IMR-90 (cell line): ENCODE measurements at regions not wholly inside any gene's neighbourhood (a gene's known extent, or its start where the extent isn't known, plus 50 kb on each side); places are given as distances from the start of the nearest gene placed in this dataset.

Experiments used
- ATAC-seq: fragments of 200-7000 bp; cut with Tn5 transposase; 2 replicates; pipeline ENCODE4 v1.9.1; 2020; ENCODE audit warnings: low read depth, mild to moderate bottlenecking, moderate library complexity
- BruUV-seq: library from RNA; stranded (reverse); fragments of 400-500 nt; replicated peaks from 2 replicates; lab custom pipeline; 2021; lab: Mats Ljungman, UMichigan
- CTCF ChIA-PET: fragments of 300-600 bp; formaldehyde crosslinking; extraction: SDS; loops from one replicate; lab custom pipeline; 2021; ENCODE audit warnings: antibody characterized with exemption; lab: Yijun Ruan, JAX
- POLR2A ChIA-PET: fragments of 300-600 bp; sonication (Branson Sonifier 250); formaldehyde crosslinking; loops from one replicate; lab custom pipeline; 2022; ENCODE audit warnings: antibody characterized with exemption; ENCODE audit not compliant: unreplicated experiment; lab: Charles Lee
- DNase-seq: peaks from one replicate; pipeline ENCODE4 v3.0.0; 2013
- H2AFZ ChIP-seq: replicated peaks from 2 replicates; pipeline ENCODE3; 2013; ENCODE audit warnings: low read length, mild to moderate bottlenecking; ENCODE audit not compliant: poor library complexity
- H2AK5ac ChIP-seq: 2 replicates; pipeline ENCODE4 v1.6.1; 2013; ENCODE audit warnings: low read depth, low read length, inconsistent platforms
- H2AK9ac ChIP-seq: replicated peaks from 2 replicates; pipeline ENCODE3; 2013; ENCODE audit warnings: mild to moderate bottlenecking, low read depth, low read length, moderate library complexity; ENCODE audit not compliant: poor library complexity
- H2BK120ac ChIP-seq: 2 replicates; pipeline ENCODE4 v1.6.1; 2013; ENCODE audit warnings: low read depth, low read length, inconsistent platforms
- H2BK15ac ChIP-seq: 3 replicates; pipeline ENCODE4 v1.6.1; 2013; ENCODE audit warnings: low read depth, low read length, inconsistent platforms
- H2BK20ac ChIP-seq: 2 replicates; pipeline ENCODE4 v1.6.1; 2013; ENCODE audit warnings: low read depth, mild to moderate bottlenecking, inconsistent platforms, low read length, moderate library complexity
- H2BK5ac ChIP-seq: 2 replicates; pipeline ENCODE4 v1.6.1; 2013; ENCODE audit warnings: mild to moderate bottlenecking, low read depth, low read length, inconsistent platforms; ENCODE audit not compliant: poor library complexity, severe bottlenecking
- H3K14ac ChIP-seq: replicated peaks from 2 replicates; pipeline ENCODE4 v1.6.1; 2013; ENCODE audit warnings: low read depth, low read length, inconsistent platforms
- H3K18ac ChIP-seq: 2 replicates; pipeline ENCODE4 v1.6.1; 2013; ENCODE audit warnings: low read depth, low read length, control low read depth
- H3K23ac ChIP-seq: 2 replicates; pipeline ENCODE4 v1.6.1; 2013; ENCODE audit warnings: low read depth, low read length, inconsistent platforms
- H3K27ac ChIP-seq: 2 replicates; pipeline ENCODE4 v1.5.1; 2013; ENCODE audit warnings: mild to moderate bottlenecking, control low read depth, low read length; ENCODE audit not compliant: insufficient read depth
- H3K27me3 ChIP-seq: 2 replicates; pipeline ENCODE4 v1.6.1; 2013; ENCODE audit warnings: low read length; ENCODE audit not compliant: control insufficient read depth, insufficient read depth
- H3K36me3 ChIP-seq: 2 replicates; pipeline ENCODE4 v1.6.1; 2013; ENCODE audit warnings: low read length, mixed read lengths; ENCODE audit not compliant: control insufficient read depth, insufficient read depth
- H3K4ac ChIP-seq: 2 replicates; pipeline ENCODE4 v1.6.1; 2013; ENCODE audit warnings: low read depth, low read length, inconsistent platforms
- H3K4me1 ChIP-seq: 2 replicates; pipeline ENCODE4 v1.6.1; 2013; ENCODE audit warnings: low read length, mixed read lengths; ENCODE audit not compliant: control insufficient read depth, insufficient read depth
- H3K4me2 ChIP-seq: 2 replicates; pipeline ENCODE4 v1.6.1; 2013; ENCODE audit warnings: low read depth, mild to moderate bottlenecking, control low read depth, low read length, moderate library complexity
- H3K4me3 ChIP-seq: 2 replicates; pipeline ENCODE4 v1.5.1; 2013; ENCODE audit warnings: low read depth, mild to moderate bottlenecking, control low read depth, low read length, moderate library complexity; ENCODE audit not compliant: insufficient read depth
- H3K56ac ChIP-seq: 2 replicates; pipeline ENCODE4 v1.6.1; 2013; ENCODE audit warnings: low read length, inconsistent platforms; ENCODE audit not compliant: insufficient read depth; ENCODE audit errors: extremely low read depth
- H3K79me1 ChIP-seq, 2 experiments: 2 replicates each; pipeline ENCODE4 v1.6.1; 2013; ENCODE audit warnings: low read length in 2 of 2, inconsistent platforms in 1 of 2, low read depth in 1 of 2
- H3K9ac ChIP-seq: 2 replicates; pipeline ENCODE4 v1.6.1; 2013; ENCODE audit warnings: low read depth, low read length, control low read depth
- H3K9me1 ChIP-seq: 2 replicates; pipeline ENCODE4 v1.6.1; 2013; ENCODE audit warnings: low read length, inconsistent platforms; ENCODE audit not compliant: insufficient read depth
- H3K9me3 ChIP-seq: 2 replicates; pipeline ENCODE4 v1.6.1; 2013; ENCODE audit warnings: low read length; ENCODE audit not compliant: control insufficient read depth, insufficient read depth
- H4K20me1 ChIP-seq: 2 replicates; pipeline ENCODE4 v1.6.1; 2013; ENCODE audit warnings: low read length, inconsistent platforms; ENCODE audit not compliant: insufficient read depth
- H4K5ac ChIP-seq: 2 replicates; pipeline ENCODE4 v1.6.1; 2013; ENCODE audit warnings: mild to moderate bottlenecking, low read depth, low read length, control low read depth
- H4K8ac ChIP-seq, 2 experiments: 2 replicates each; pipeline ENCODE4 v1.6.1; 2013; ENCODE audit warnings: low read depth in 2 of 2, low read length in 2 of 2, control low read depth in 1 of 2, inconsistent platforms in 1 of 2
- H4K91ac ChIP-seq: 2 replicates; pipeline ENCODE4 v1.6.1; 2013; ENCODE audit warnings: low read depth, low read length, inconsistent platforms; ENCODE audit not compliant: insufficient read depth
- SMC3 ChIP-seq: fragments of 150-350 bp; IDR thresholded peaks from 2 replicates; pipeline ENCODE4 v1.6.1; 2016; ENCODE audit warnings: low read depth, mild to moderate bottlenecking, antibody characterized with exemption, low read length, moderate library complexity
- WGBS, 2 experiments: methylation state at CpG; one replicate each; pipeline versions ENCODE4 v1.1.5 to v1.1.7; 2013; ENCODE audit warnings: missing lambda C conversion rate in 2 of 2; ENCODE audit not compliant: insufficient read length in 1 of 2; ENCODE audit errors: extremely low coverage in 2 of 2; 5-methylcytosine and 5-hydroxymethylcytosine counted together
- dilution Hi-C: fragments of 300-500 bp; cut with HindIII; formaldehyde crosslinking; loops from one replicate; pipeline ENCODE4 v1.14.3; 2018; ENCODE audit warnings: low sequenced_read_pairs; ENCODE audit not compliant: unreplicated experiment
- in situ Hi-C: fragments of 300-500 bp; cut with MboI; formaldehyde crosslinking; loops from 3 replicates; pipeline ENCODE4 v1.14.3; 2019; ENCODE audit warnings: low sequenced_read_pairs, inconsistent platforms, mixed read lengths
- intact Hi-C: fragments of 100-400 bp; cut with micrococcal nuclease; formaldehyde crosslinking; loops from 2 replicates; pipeline ENCODE4 v1.10.0; 2022
- TF ChIP-seq, protein P1 (sequence below): conservative IDR thresholded peaks from 2 replicates; pipeline ENCODE4 v1.5.1; 2012; ENCODE audit warnings: mild to moderate bottlenecking, low read depth, low read length, improper control_type of control experiment

GRCh38 chr6:135567375-135568083, 70.0 kb upstream of the AHI1 start:
- ChIA-PET CTCF (no interaction called here), POLR2A (no interaction called here)
- H3K14ac ChIP-seq, result no peak overlapping the region
- no peaks in the 10 kb centered on the region for H4K20me1 ChIP-seq
- H3K4me2 ChIP-seq, result no peak overlapping the region
- peak overlapping the region; percentile 44; the same call in 1 of the 2 replicates for H3K27ac ChIP-seq
- peak overlapping the region; percentile 98 for H3K18ac ChIP-seq
- H3K27me3 ChIP-seq, result no peaks in the 10 kb centered on the region
- H3K79me1 ChIP-seq, result no peaks in the 10 kb centered on the region
- dilution Hi-C loops, result no loop called here
- H3K4me1 ChIP-seq, result peaks cover 7% of the 10 kb centered on the region
- peak overlapping the region; percentile 99 for H4K5ac ChIP-seq
- 0 out of 2 replicates have a peak overlapping the region, but pooled peaks have one; percentile 38 for H3K23ac ChIP-seq
- no peak for TF ChIP-seq SMC3
- TF ChIP-seq, protein P1, sequence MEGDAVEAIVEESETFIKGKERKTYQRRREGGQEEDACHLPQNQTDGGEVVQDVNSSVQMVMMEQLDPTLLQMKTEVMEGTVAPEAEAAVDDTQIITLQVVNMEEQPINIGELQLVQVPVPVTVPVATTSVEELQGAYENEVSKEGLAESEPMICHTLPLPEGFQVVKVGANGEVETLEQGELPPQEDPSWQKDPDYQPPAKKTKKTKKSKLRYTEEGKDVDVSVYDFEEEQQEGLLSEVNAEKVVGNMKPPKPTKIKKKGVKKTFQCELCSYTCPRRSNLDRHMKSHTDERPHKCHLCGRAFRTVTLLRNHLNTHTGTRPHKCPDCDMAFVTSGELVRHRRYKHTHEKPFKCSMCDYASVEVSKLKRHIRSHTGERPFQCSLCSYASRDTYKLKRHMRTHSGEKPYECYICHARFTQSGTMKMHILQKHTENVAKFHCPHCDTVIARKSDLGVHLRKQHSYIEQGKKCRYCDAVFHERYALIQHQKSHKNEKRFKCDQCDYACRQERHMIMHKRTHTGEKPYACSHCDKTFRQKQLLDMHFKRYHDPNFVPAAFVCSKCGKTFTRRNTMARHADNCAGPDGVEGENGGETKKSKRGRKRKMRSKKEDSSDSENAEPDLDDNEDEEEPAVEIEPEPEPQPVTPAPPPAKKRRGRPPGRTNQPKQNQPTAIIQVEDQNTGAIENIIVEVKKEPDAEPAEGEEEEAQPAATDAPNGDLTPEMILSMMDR, result no peak
- H2AK9ac ChIP-seq, result peak overlapping the region; percentile 15
- H2BK20ac ChIP-seq, result peak overlapping the region; percentile 55; the same call in 1 of the 2 replicates
- peak overlapping the region; percentile 68 for H4K91ac ChIP-seq
- H2AFZ ChIP-seq, result no peak overlapping the region
- peak overlapping the region; percentile 89; the same call in 1 of the 3 replicates for H2BK15ac ChIP-seq
- peak overlapping the region in 1 of 2 experiments; percentile 65; a peak in 1 of 4 replicates for H4K8ac ChIP-seq
- peak overlapping the region; percentile 47 for H2BK5ac ChIP-seq
- H3K4ac ChIP-seq, result peak overlapping the region; percentile 69
- H3K36me3 ChIP-seq, result no peaks in the 10 kb centered on the region
- no peaks in the 10 kb centered on the region for H3K9me3 ChIP-seq
- no TSS peak for BruUV-seq
- no peaks in the 10 kb centered on the region for H3K9me1 ChIP-seq
- H2BK120ac ChIP-seq, result peak overlapping the region; percentile 61; the same call in 1 of the 2 replicates
- ATAC-seq (no peak), DNase-seq (no peak)
- intact Hi-C loops, result no loop called here
- in situ Hi-C loops, result no loop called here
- no peak overlapping the region for H3K4me3 ChIP-seq
- H2AK5ac ChIP-seq, result peak overlapping the region; percentile 84
- peak overlapping the region; percentile 25; the same call in 1 of the 2 replicates for H3K9ac ChIP-seq
- WGBS, 2 experiments, result no CpG with 5 or more reads among the region's 2 CpGs
- no peak overlapping the region for H3K56ac ChIP-seq
